ENCODE measurements at regions not wholly inside any gene's neighbourhood (a gene's known extent, or its start where the extent isn't known, plus 50 kb on each side); places are given as distances from the start of the nearest gene placed in this dataset.

GRCh38 chr17:33509331-33509730 is 216.2 kb upstream of the ASIC2 start:
- Histone ChIP-seq H3K79me2 (ENCODE audit: control insufficient read depth, insufficient read depth, low read length, unreplicated experiment) (no peaks in the 10 kb centered on the region), H3K4me3 (ENCODE audit: low read depth, low read length) (no peak overlapping the region), H2AFZ (ENCODE audit: low read length, unreplicated experiment) (no peak overlapping the region), H3K27me3 (ENCODE audit: insufficient read depth, low read length) (no peaks in the 10 kb centered on the region), H3K27ac (ENCODE audit: low read depth, low read length) (no peak overlapping the region), H3K4me1 (ENCODE audit: control insufficient read depth, insufficient read depth, low read length, unreplicated experiment) (no peaks in the 10 kb centered on the region), H3K36me3 (ENCODE audit: insufficient read depth, low read length) (no peaks in the 10 kb centered on the region)

DNA sequence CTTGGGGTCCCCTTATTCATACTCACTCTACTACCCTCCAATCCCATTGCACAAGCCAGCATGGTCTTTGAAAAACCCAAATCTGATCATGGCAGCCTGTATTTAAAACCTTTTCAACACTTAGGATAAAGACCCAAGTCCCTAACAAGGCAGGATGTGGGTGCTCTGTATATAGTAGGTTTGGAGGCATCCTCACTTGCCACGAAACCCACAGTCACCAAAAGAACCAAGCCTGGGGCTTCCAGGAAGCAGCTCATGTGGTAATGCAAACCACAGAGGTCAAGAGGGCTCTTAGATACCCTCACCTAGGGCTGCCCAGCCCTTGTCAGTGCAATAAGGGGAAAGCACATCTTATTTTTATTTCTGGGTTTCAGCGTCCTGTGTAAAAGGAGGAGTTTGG is 218.6 kb upstream of the ASIC2 start:
- Histone ChIP-seq H3K36me3 (ENCODE audit: insufficient read depth, low read length) (no peaks in the 10 kb centered on the region), H3K4me3 (ENCODE audit: low read depth, low read length) (no peak overlapping the region), H3K79me2 (ENCODE audit: control insufficient read depth, insufficient read depth, low read length, unreplicated experiment) (no peaks in the 10 kb centered on the region), H2AFZ (ENCODE audit: low read length, unreplicated experiment) (no peak overlapping the region), H3K4me1 (ENCODE audit: control insufficient read depth, insufficient read depth, low read length, unreplicated experiment) (no peaks in the 10 kb centered on the region), H3K27me3 (ENCODE audit: insufficient read depth, low read length) (no peaks in the 10 kb centered on the region), H3K27ac (ENCODE audit: low read depth, low read length) (no peak overlapping the region)

DNA sequence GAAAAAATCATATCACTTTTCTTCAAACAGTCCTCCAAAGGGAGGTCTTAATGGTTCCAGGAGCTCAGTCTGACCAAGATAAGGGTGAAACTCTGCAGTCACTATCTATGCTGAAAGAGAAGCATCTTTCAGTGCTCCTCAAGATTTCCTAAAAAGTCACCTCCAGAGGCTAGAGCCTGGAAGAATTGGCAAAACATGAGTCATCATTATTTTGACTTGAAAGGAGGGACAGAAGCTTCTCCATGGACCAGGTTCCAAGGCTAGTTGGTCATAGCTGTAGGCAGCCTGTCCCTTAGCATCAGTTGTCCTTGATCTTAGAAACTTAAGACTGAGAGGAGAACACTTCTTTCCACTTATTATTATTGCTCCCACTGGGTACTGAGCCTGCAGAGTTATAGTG is 219.0 kb upstream of the ASIC2 start:
- no peaks in the 10 kb centered on the region for H3K36me3 ChIP-seq (ENCODE audit: insufficient read depth, low read length)
- no peak overlapping the region for H3K27ac ChIP-seq (ENCODE audit: low read depth, low read length)
- no peak overlapping the region for H2AFZ ChIP-seq (ENCODE audit: low read length, unreplicated experiment)
- no peak overlapping the region for H3K4me3 ChIP-seq (ENCODE audit: low read depth, low read length)
- no peaks in the 10 kb centered on the region for H3K79me2 ChIP-seq (ENCODE audit: control insufficient read depth, insufficient read depth, low read length, unreplicated experiment)
- no peaks in the 10 kb centered on the region for H3K4me1 ChIP-seq (ENCODE audit: control insufficient read depth, insufficient read depth, low read length, unreplicated experiment)
- H3K27me3 ChIP-seq (ENCODE audit: insufficient read depth, low read length) = no peaks in the 10 kb centered on the region

DNA sequence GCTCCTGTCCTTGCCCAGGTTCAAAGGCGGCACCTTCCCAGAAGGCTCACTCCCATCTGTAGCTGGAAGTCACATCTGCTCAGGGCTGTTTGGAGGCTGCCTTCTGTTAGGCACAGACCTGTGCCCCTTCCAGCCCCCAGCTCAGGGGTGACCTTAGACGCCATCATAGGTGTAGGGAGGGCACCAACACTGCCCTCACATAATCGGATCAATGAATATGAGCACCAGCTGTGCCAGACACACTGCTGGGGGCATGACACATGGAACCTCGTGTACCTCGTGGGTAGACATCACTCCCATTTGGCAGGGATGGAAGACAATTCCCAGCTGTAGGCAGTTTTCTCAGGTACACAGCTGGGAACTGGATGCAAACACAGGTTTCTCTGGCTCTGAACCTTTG is 220.7 kb upstream of the ASIC2 start:
- H3K79me2 ChIP-seq (ENCODE audit: control insufficient read depth, insufficient read depth, low read length, unreplicated experiment) = no peaks in the 10 kb centered on the region
- no peak overlapping the region for H3K4me3 ChIP-seq (ENCODE audit: low read depth, low read length)
- H3K27ac ChIP-seq (ENCODE audit: low read depth, low read length) = no peak overlapping the region
- H3K4me1 ChIP-seq (ENCODE audit: control insufficient read depth, insufficient read depth, low read length, unreplicated experiment) = no peaks in the 10 kb centered on the region
- H3K27me3 ChIP-seq (ENCODE audit: insufficient read depth, low read length) = no peaks in the 10 kb centered on the region
- no peaks in the 10 kb centered on the region for H3K36me3 ChIP-seq (ENCODE audit: insufficient read depth, low read length)
- H2AFZ ChIP-seq (ENCODE audit: low read length, unreplicated experiment) = no peak overlapping the region

GRCh38 chr17:33514369-33514768 is 221.3 kb upstream of the ASIC2 start:
- Histone ChIP-seq H3K36me3 (ENCODE audit: insufficient read depth, low read length) (no peaks in the 10 kb centered on the region), H3K4me1 (ENCODE audit: control insufficient read depth, insufficient read depth, low read length, unreplicated experiment) (no peaks in the 10 kb centered on the region), H2AFZ (ENCODE audit: low read length, unreplicated experiment) (no peak overlapping the region), H3K79me2 (ENCODE audit: control insufficient read depth, insufficient read depth, low read length, unreplicated experiment) (no peaks in the 10 kb centered on the region), H3K4me3 (ENCODE audit: low read depth, low read length) (no peak overlapping the region), H3K27ac (ENCODE audit: low read depth, low read length) (no peak overlapping the region), H3K27me3 (ENCODE audit: insufficient read depth, low read length) (no peaks in the 10 kb centered on the region)

DNA sequence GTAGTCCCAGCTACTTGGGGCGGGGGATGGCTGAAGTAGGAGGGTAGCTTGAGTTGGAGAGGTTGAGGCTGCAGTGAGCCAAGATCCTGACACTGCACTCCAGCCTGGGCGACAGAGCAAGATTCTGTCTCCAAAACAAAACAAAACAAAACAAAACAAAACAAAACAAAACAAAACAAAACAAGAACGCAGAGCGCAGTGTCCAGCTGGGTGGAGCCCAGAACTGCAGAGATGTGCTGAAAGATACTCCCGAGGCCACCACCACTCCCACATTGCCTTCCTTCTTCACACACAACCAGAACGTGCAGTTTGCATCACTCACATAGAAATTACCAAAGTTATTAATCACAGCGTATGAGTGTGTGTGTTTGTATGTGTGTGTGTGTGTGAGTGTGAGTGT is 222.9 kb upstream of the ASIC2 start:
- H3K27me3 ChIP-seq (ENCODE audit: insufficient read depth, low read length) = no peaks in the 10 kb centered on the region
- no peaks in the 10 kb centered on the region for H3K79me2 ChIP-seq (ENCODE audit: control insufficient read depth, insufficient read depth, low read length, unreplicated experiment)
- H3K4me1 ChIP-seq (ENCODE audit: control insufficient read depth, insufficient read depth, low read length, unreplicated experiment) = no peaks in the 10 kb centered on the region
- H3K4me3 ChIP-seq (ENCODE audit: low read depth, low read length) = no peak overlapping the region
- no peak overlapping the region for H2AFZ ChIP-seq (ENCODE audit: low read length, unreplicated experiment)
- H3K36me3 ChIP-seq (ENCODE audit: insufficient read depth, low read length) = no peaks in the 10 kb centered on the region
- no peak overlapping the region for H3K27ac ChIP-seq (ENCODE audit: low read depth, low read length)

GRCh38 chr17:33516645-33517044 is 223.6 kb upstream of the ASIC2 start:
- no peaks in the 10 kb centered on the region for H3K79me2 ChIP-seq (ENCODE audit: control insufficient read depth, insufficient read depth, low read length, unreplicated experiment)
- no peak overlapping the region for H3K4me3 ChIP-seq (ENCODE audit: low read depth, low read length)
- H2AFZ ChIP-seq (ENCODE audit: low read length, unreplicated experiment) = no peak overlapping the region
- H3K27ac ChIP-seq (ENCODE audit: low read depth, low read length) = no peak overlapping the region
- no peaks in the 10 kb centered on the region for H3K4me1 ChIP-seq (ENCODE audit: control insufficient read depth, insufficient read depth, low read length, unreplicated experiment)
- H3K36me3 ChIP-seq (ENCODE audit: insufficient read depth, low read length) = no peaks in the 10 kb centered on the region
- H3K27me3 ChIP-seq (ENCODE audit: insufficient read depth, low read length) = no peaks in the 10 kb centered on the region

DNA sequence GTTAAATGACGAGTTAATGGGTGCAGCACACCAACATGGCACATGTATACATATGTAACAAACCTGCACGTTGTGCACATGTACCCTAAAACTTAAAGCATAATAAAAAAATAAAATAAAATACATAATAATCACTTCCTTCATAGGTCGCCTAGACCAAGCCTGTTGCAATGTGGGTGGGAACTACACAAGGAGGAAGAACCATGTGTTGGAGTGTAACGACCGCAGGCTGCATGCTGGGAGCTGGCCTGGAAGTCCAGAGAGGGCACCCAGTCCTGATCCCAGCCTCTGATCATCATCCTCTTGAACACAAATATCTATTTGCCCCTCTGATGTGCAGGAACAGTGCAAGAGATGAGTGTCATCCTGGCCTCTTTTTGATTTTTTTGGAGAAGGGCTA is 224.7 kb upstream of the ASIC2 start:
- Histone ChIP-seq H2AFZ (ENCODE audit: low read length, unreplicated experiment) (no peak overlapping the region), H3K27ac (ENCODE audit: low read depth, low read length) (no peak overlapping the region), H3K4me1 (ENCODE audit: control insufficient read depth, insufficient read depth, low read length, unreplicated experiment) (no peaks in the 10 kb centered on the region), H3K36me3 (ENCODE audit: insufficient read depth, low read length) (no peaks in the 10 kb centered on the region), H3K4me3 (ENCODE audit: low read depth, low read length) (no peak overlapping the region), H3K27me3 (ENCODE audit: insufficient read depth, low read length) (no peaks in the 10 kb centered on the region), H3K79me2 (ENCODE audit: control insufficient read depth, insufficient read depth, low read length, unreplicated experiment) (no peaks in the 10 kb centered on the region)

DNA sequence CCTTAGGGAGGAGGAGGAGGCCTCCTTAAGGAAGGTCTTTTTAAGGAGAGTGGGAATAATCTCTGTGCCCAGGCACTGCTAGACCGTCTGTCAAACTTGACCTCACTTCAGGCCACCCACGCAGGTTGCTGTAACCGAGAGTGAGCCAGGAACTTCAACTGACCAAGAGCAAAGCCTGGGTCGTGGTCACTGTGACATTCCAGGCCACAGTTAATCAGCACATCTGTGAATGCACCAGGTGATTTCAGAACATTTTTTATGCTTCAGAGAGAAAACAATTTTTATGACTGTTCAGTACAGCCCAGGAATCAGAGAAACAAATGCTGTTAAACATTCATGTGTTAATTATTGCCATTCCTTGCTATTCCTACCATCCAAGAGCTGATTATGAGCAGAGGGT is 226.6 kb upstream of the ASIC2 start:
- no peaks in the 10 kb centered on the region for H3K4me1 ChIP-seq (ENCODE audit: control insufficient read depth, insufficient read depth, low read length, unreplicated experiment)
- no peak overlapping the region for H3K27ac ChIP-seq (ENCODE audit: low read depth, low read length)
- no peaks in the 10 kb centered on the region for H3K79me2 ChIP-seq (ENCODE audit: control insufficient read depth, insufficient read depth, low read length, unreplicated experiment)
- H3K36me3 ChIP-seq (ENCODE audit: insufficient read depth, low read length) = no peaks in the 10 kb centered on the region
- H3K27me3 ChIP-seq (ENCODE audit: insufficient read depth, low read length) = no peaks in the 10 kb centered on the region
- H3K4me3 ChIP-seq (ENCODE audit: low read depth, low read length) = no peak overlapping the region
- H2AFZ ChIP-seq (ENCODE audit: low read length, unreplicated experiment) = no peak overlapping the region

GRCh38 chr17:33520426-33521330 is 227.6 kb upstream of the ASIC2 start:
- Histone ChIP-seq H3K36me3 (ENCODE audit: insufficient read depth, low read length) (no peaks in the 10 kb centered on the region), H3K27ac (ENCODE audit: low read depth, low read length) (no peak overlapping the region), H2AFZ (ENCODE audit: low read length, unreplicated experiment) (no peak overlapping the region), H3K4me1 (ENCODE audit: control insufficient read depth, insufficient read depth, low read length, unreplicated experiment) (no peaks in the 10 kb centered on the region), H3K4me3 (ENCODE audit: low read depth, low read length) (no peak overlapping the region), H3K27me3 (ENCODE audit: insufficient read depth, low read length) (no peaks in the 10 kb centered on the region), H3K79me2 (ENCODE audit: control insufficient read depth, insufficient read depth, low read length, unreplicated experiment) (no peaks in the 10 kb centered on the region)

DNA sequence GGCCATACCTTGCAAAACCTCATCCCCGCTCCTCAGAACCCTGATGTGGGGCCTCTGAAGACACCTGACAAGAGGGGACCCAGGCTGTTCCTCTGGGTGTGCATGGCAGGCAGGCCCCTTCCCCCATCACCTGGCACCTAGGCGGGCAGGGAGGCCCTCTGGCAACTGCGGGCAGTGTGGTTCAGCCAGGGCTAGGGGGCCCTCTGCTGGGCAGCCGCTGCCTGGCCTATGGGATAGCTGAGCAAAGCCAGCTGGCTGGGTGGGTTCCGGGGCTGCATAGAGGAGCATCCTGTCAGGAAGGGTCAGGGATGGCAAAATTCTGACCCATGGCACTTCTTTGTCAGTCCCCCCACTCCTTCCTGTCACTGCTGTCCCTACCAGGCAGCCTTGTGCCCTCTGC is 228.7 kb upstream of the ASIC2 start:
- Histone ChIP-seq H3K79me2 (ENCODE audit: control insufficient read depth, insufficient read depth, low read length, unreplicated experiment) (no peaks in the 10 kb centered on the region), H2AFZ (ENCODE audit: low read length, unreplicated experiment) (no peak overlapping the region), H3K4me1 (ENCODE audit: control insufficient read depth, insufficient read depth, low read length, unreplicated experiment) (no peaks in the 10 kb centered on the region), H3K27me3 (ENCODE audit: insufficient read depth, low read length) (no peaks in the 10 kb centered on the region), H3K36me3 (ENCODE audit: insufficient read depth, low read length) (no peaks in the 10 kb centered on the region), H3K27ac (ENCODE audit: low read depth, low read length) (no peak overlapping the region), H3K4me3 (ENCODE audit: low read depth, low read length) (no peak overlapping the region)
